ENCODE measurements at regions not wholly inside any gene's neighbourhood (a gene's known extent, or its start where the extent isn't known, plus 50 kb on each side); places are given as distances from the start of the nearest gene placed in this dataset.
"Not testable (repeated sequence)": the region's sequence is repeated elsewhere in the genome, so short reads cannot be mapped to it uniquely, and the experiment has no call there.

DNA sequence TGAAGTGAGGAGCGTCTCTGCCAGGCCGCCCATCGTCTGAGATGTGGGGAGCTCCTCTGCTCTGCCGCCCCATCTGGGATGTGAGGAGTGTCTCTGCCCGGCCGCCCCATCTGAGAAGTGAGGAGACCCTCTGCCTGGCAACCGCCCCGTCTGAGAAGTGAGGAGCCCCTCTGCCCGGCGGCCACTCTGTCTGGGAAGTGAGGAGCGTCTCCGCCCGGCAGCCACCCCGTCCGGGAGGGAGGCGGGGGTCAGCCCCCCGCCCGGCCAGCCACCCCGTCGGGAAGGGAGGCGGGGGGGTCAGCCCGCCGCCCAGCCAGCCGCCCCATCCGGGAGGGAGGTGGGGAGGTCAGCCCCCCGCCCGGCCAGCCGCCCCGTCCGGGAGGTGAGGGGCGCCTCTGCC lies 77.6 kb upstream of the ADORA2B start:
- DNase-seq (ENCODE audit: low read depth, low spot score); H2AFZ ChIP-seq (ENCODE audit: control insufficient read depth, low read depth, low read length); SMC1A ChIA-PET (ENCODE audit: uncharacterized antibody, unreplicated experiment); H3K4me2 ChIP-seq (ENCODE audit: control insufficient read depth, insufficient read depth); H3K9me3 ChIP-seq (replicated peaks; ENCODE audit: control insufficient read depth, insufficient read depth, low read length); H3K9ac ChIP-seq (ENCODE audit: control insufficient read depth, insufficient read depth, low read length); H3K27me3 ChIP-seq (replicated peaks in 1 of 2; ENCODE audit: control insufficient read depth in 2 of 2, insufficient read depth in 2 of 2, low read length in 1 of 2); H3K4me3 ChIP-seq; BruUV-seq (replicated peaks); FAIRE-seq; intact Hi-C loops (cut with micrococcal nuclease; ENCODE audit: unreplicated experiment); ATAC-seq; H3K36me3 ChIP-seq (ENCODE audit: control insufficient read depth in 2 of 2, insufficient read depth in 2 of 2, low read length in 1 of 2); H3K4me1 ChIP-seq (ENCODE audit: control insufficient read depth, insufficient read depth, low read length); H3K27ac ChIP-seq (ENCODE audit: control insufficient read depth, insufficient read depth); in situ Hi-C loops (cut with MboI); RAD21 ChIA-PET (ENCODE audit: unreplicated experiment); CTCF ChIA-PET; H4K20me1 ChIP-seq (ENCODE audit: control insufficient read depth, insufficient read depth); POLR2A ChIA-PET; H3K79me2 ChIP-seq (ENCODE audit: control insufficient read depth, insufficient read depth, low read length): not testable (repeated sequence)
- whole genome bisulfite sequencing (ENCODE audit: insufficient coverage, insufficient replicate concordance, low lambda C conversion rate, missing lambda C conversion rate), result 83% methylated on average over 8 of the region's 31 CpGs

DNA sequence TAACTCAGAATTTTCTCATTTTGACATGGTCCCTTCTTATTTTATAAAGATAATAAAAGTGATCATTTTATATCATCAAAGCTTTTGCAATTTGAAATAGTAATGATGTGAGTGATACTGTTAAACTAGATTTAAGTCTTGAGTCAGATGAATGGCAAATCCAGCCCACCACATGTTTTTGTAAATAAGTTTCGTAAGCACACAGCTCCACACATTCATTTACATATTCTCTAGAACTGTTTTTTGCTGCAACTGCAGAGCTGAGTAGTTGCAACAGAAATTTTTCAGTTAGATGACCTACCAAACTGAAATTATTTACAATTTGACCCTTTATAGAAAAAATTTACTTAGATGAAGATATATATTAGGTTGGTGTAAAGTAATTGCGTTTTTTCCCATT lies 75.1 kb upstream of the ADORA2B start:
- H2AFZ ChIP-seq (ENCODE audit: control insufficient read depth, low read depth, low read length); H3K9me3 ChIP-seq (replicated peaks; ENCODE audit: control insufficient read depth, insufficient read depth, low read length); RAD21 ChIA-PET (ENCODE audit: unreplicated experiment); H3K4me2 ChIP-seq (ENCODE audit: control insufficient read depth, insufficient read depth); DNase-seq (ENCODE audit: low read depth, low spot score); BruUV-seq (replicated peaks); CTCF ChIA-PET; POLR2A ChIA-PET; H3K36me3 ChIP-seq (ENCODE audit: control insufficient read depth in 2 of 2, insufficient read depth in 2 of 2, low read length in 1 of 2); SMC1A ChIA-PET (ENCODE audit: uncharacterized antibody, unreplicated experiment); H4K20me1 ChIP-seq (ENCODE audit: control insufficient read depth, insufficient read depth); H3K27ac ChIP-seq (ENCODE audit: control insufficient read depth, insufficient read depth); H3K79me2 ChIP-seq (ENCODE audit: control insufficient read depth, insufficient read depth, low read length); FAIRE-seq; H3K27me3 ChIP-seq (replicated peaks in 1 of 2; ENCODE audit: control insufficient read depth in 2 of 2, insufficient read depth in 2 of 2, low read length in 1 of 2); H3K4me1 ChIP-seq (ENCODE audit: control insufficient read depth, insufficient read depth, low read length); ATAC-seq; in situ Hi-C loops (cut with MboI); H3K9ac ChIP-seq (ENCODE audit: control insufficient read depth, insufficient read depth, low read length); intact Hi-C loops (cut with micrococcal nuclease; ENCODE audit: unreplicated experiment); H3K4me3 ChIP-seq: not testable (repeated sequence)
- WGBS (ENCODE audit: insufficient coverage, insufficient replicate concordance, low lambda C conversion rate, missing lambda C conversion rate), result no CpG with 5 or more reads among the region's 2 CpGs

DNA sequence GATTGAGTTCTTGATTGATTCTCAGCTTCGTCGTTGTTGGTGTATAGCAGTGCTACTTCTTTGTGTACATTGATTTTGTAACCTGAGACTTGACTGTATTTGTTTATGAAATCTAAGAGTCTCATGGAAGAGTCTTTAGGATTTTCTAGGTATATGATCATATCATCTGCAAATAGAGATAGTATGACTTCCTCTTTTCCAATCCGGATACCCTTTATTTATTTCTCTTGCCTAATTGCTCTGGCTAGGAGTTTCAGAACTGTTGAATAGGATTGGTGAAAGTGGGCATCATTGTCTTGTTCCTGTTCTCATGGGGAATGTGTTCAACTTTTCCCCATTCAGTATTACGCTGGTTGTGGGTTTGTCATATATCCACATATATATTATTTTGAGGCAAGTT lies 72.3 kb upstream of the ADORA2B start:
- H4K20me1 ChIP-seq (ENCODE audit: control insufficient read depth, insufficient read depth); H3K79me2 ChIP-seq (ENCODE audit: control insufficient read depth, insufficient read depth, low read length); H3K27me3 ChIP-seq (replicated peaks in 1 of 2; ENCODE audit: control insufficient read depth in 2 of 2, insufficient read depth in 2 of 2, low read length in 1 of 2); H2AFZ ChIP-seq (ENCODE audit: control insufficient read depth, low read depth, low read length); ATAC-seq; FAIRE-seq; RAD21 ChIA-PET (ENCODE audit: unreplicated experiment); in situ Hi-C loops (cut with MboI); DNase-seq (ENCODE audit: low read depth, low spot score); H3K4me3 ChIP-seq; SMC1A ChIA-PET (ENCODE audit: uncharacterized antibody, unreplicated experiment); H3K9ac ChIP-seq (ENCODE audit: control insufficient read depth, insufficient read depth, low read length); intact Hi-C loops (cut with micrococcal nuclease; ENCODE audit: unreplicated experiment); POLR2A ChIA-PET; BruUV-seq (replicated peaks); H3K4me2 ChIP-seq (ENCODE audit: control insufficient read depth, insufficient read depth); H3K4me1 ChIP-seq (ENCODE audit: control insufficient read depth, insufficient read depth, low read length); CTCF ChIA-PET; H3K9me3 ChIP-seq (replicated peaks; ENCODE audit: control insufficient read depth, insufficient read depth, low read length); H3K36me3 ChIP-seq (ENCODE audit: control insufficient read depth in 2 of 2, insufficient read depth in 2 of 2, low read length in 1 of 2); H3K27ac ChIP-seq (ENCODE audit: control insufficient read depth, insufficient read depth): not testable (repeated sequence)
- WGBS (ENCODE audit: insufficient coverage, insufficient replicate concordance, low lambda C conversion rate, missing lambda C conversion rate), result 61% methylated on average over 4 of the region's 4 CpGs

DNA sequence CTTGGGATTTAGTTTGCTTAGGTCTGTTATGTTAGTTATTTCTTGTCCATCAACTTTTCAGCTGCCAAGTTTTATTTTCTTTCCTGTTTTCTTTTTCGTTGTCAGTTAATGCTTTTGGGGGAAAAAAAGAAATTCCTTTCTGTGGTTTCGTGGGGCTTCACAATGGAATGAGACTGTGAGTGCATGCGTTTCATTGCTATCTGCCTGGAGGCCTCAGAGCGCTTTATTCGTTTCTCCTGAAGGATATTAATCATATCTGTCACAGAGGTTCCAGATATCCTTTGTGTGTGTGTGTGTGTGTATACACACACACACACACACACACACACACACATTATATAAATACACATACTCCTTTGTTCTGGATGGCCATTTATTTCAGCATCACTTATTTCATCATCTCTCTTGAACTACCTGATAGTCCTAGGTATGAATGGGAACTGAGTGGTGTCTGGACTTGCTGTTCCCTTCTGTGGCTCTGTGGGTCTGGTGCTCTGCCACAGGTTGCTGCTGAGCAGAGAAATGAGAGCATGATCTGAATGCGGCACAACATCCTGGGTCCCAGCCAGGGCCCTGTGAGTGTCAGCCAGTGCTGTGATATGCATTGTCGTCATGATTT lies 66.9 kb upstream of the ADORA2B start:
- SMC1A ChIA-PET (ENCODE audit: uncharacterized antibody, unreplicated experiment); H3K27ac ChIP-seq (ENCODE audit: control insufficient read depth, insufficient read depth); H3K4me1 ChIP-seq (ENCODE audit: control insufficient read depth, insufficient read depth, low read length); H3K4me3 ChIP-seq; RAD21 ChIA-PET (ENCODE audit: unreplicated experiment); H4K20me1 ChIP-seq (ENCODE audit: control insufficient read depth, insufficient read depth); H3K9ac ChIP-seq (ENCODE audit: control insufficient read depth, insufficient read depth, low read length); ATAC-seq; CTCF ChIA-PET; in situ Hi-C loops (cut with MboI); BruUV-seq (replicated peaks); H3K27me3 ChIP-seq (replicated peaks in 1 of 2; ENCODE audit: control insufficient read depth in 2 of 2, insufficient read depth in 2 of 2, low read length in 1 of 2); H3K36me3 ChIP-seq (ENCODE audit: control insufficient read depth in 2 of 2, insufficient read depth in 2 of 2, low read length in 1 of 2); DNase-seq (ENCODE audit: low read depth, low spot score); H2AFZ ChIP-seq (ENCODE audit: control insufficient read depth, low read depth, low read length); H3K79me2 ChIP-seq (ENCODE audit: control insufficient read depth, insufficient read depth, low read length); FAIRE-seq; H3K9me3 ChIP-seq (replicated peaks; ENCODE audit: control insufficient read depth, insufficient read depth, low read length); H3K4me2 ChIP-seq (ENCODE audit: control insufficient read depth, insufficient read depth); POLR2A ChIA-PET; intact Hi-C loops (cut with micrococcal nuclease; ENCODE audit: unreplicated experiment): not testable (repeated sequence)
- 52% methylated on average over 7 of the region's 7 CpGs for WGBS (ENCODE audit: insufficient coverage, insufficient replicate concordance, low lambda C conversion rate, missing lambda C conversion rate)

Data from GM12878 (cell line).